ENCODE measurements at regions not wholly inside any gene's neighbourhood (a gene's known extent, or its start where the extent isn't known, plus 50 kb on each side); places are given as distances from the start of the nearest gene placed in this dataset.

- 0 out of 2 replicates have a peak, but pooled peaks have one; percentile 29 for TF ChIP-seq CTCF (conservative IDR thresholded peaks at IDR 0.05; ENCODE audit: low read length)
- no peak for TF ChIP-seq EZH2phosphoT487 (IDR thresholded peaks at IDR 0.05; ENCODE audit: borderline replicate concordance)
Measured at GRCh38 chr2:173472112-173472511, 117.4 kb downstream of the CDCA7 start.
